Heart left ventricle (tissue), 13 donors: ENCODE measurements at regions not wholly inside any gene's neighbourhood (a gene's known extent, or its start where the extent isn't known, plus 50 kb on each side); places are given as distances from the start of the nearest gene placed in this dataset.

ENCODE experiments used
- POLR2A ChIP-seq, 2 donors: fragments of 450-650 bp; IDR thresholded peaks; one replicate each; pipeline ENCODE4 v1.6.1; 2017; ENCODE audit warnings: antibody characterized with exemption in 2 of 2, mild to moderate bottlenecking in 2 of 2, moderate library complexity in 2 of 2
- TF ChIP-seq, protein P1 (sequence below), 12 donors: fragments of 200-600 bp; sonication (generic) in 4 of 12; IDR thresholded peaks; one replicate each; pipeline versions ENCODE4 v1.5.0 to v1.8.0; 2018 to 2022; ENCODE audit warnings: antibody characterized with exemption in 12 of 12, mild to moderate bottlenecking in 5 of 12
- donor health status: ischemic (EF 13 %, LVEDD 7.1; RV severe dilation, severe dysfunction).
- donor health status: DM: no; HTN: yes; CAD: no.
- donor health status: DM: no; HTN: no; CAD: no.
- donor health status: ischemic (EF 25% LVEDD 6.9; RV normal size, moderate dysfunction).
- donor health status: ischemic (EF 25% LVEDD 5.7; RV mildly dilated, moderate dysfunction).
- donor health status: ischemic (EF 35%, LVEDD 5.7; RV mildly dilated, moderate dysfunction).
- donor health status: nonischemic (EF 11% LVEDD 7.7; RV severe dilation, severe dysfunction).
- donor health status: DM: yes; HTN: yes; CAD: no.
- donor health status: PGD.
- donor health status: ischemic (EF 29% LVEDD 5.4; RV normal size, mild dysfunction).
- donor health status: nonischemic (EF 23%, LVEDD 6.1; RV moderate dilation, normal function).

DNA sequence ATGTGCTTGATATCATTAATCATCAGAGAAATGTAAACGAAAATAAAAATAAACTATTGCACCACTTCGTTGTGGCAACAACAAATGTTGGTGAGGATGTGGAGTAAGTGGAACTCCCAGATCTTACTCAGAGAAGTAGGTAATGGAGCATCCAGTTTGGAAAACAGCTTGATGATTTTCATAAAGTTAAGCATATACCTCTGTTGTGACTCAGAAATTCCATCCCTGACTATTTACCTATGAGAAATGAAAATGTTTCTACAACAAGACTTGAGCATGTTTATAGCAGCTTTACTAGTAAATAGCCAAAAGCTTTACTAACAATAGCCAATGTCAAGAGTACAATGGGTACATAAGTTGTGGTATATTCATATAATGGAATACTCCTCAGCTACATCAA is 214.7 kb upstream of the NMUR2 start:
- TF ChIP-seq, protein P1, sequence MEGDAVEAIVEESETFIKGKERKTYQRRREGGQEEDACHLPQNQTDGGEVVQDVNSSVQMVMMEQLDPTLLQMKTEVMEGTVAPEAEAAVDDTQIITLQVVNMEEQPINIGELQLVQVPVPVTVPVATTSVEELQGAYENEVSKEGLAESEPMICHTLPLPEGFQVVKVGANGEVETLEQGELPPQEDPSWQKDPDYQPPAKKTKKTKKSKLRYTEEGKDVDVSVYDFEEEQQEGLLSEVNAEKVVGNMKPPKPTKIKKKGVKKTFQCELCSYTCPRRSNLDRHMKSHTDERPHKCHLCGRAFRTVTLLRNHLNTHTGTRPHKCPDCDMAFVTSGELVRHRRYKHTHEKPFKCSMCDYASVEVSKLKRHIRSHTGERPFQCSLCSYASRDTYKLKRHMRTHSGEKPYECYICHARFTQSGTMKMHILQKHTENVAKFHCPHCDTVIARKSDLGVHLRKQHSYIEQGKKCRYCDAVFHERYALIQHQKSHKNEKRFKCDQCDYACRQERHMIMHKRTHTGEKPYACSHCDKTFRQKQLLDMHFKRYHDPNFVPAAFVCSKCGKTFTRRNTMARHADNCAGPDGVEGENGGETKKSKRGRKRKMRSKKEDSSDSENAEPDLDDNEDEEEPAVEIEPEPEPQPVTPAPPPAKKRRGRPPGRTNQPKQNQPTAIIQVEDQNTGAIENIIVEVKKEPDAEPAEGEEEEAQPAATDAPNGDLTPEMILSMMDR (IDR thresholded peaks at IDR 0.05) = no peak
- TF ChIP-seq POLR2A (IDR thresholded peaks at IDR 0.05) = no peak
